ENCODE measurements at regions not wholly inside any gene's neighbourhood (a gene's known extent, or its start where the extent isn't known, plus 50 kb on each side); places are given as distances from the start of the nearest gene placed in this dataset.

DNA sequence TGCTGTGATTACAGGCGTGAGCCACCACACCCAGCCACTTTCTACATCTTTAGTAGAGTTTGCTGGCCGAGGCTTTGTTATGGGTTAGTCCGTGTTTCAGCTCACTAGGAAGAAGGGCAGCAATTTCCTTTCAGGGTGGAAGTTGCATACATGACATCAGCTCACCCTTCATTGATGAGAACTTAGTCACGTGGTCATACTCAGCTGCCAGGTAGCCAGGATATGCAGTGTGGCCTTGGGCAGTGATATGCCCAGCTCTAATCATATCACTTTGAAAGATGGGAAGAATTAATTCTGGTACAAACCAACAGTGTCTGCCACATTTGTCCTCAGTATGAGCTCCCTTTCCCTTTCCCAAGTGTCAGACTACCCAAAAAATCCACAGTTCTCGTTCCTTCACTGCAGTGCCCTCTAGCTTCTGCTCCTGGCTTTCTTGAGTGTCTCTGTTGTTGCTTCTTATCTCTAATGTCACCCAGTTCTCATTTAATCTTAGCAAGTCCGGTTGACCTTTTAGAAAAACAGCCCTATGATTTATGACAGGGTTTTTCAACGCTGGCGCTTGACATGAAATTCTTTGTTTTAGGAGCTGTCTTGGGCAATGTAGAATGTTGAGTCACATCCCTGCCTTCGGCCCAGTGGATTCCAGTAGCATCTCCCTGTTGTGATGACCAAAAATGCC is 108.7 kb upstream of the ITGB1 start:
- Mint-ChIP-seq H3K27ac (ENCODE audit: unreplicated experiment) (no peak overlapping the region), H3K27me3 (ENCODE audit: low read depth) (no peaks in the 10 kb centered on the region), H3K36me3 (ENCODE audit: low read depth) (no peaks in the 10 kb centered on the region), H3K9me3 (peaks cover 11% of the 10 kb centered on the region), H3K4me1 (peaks cover under 1% of the 10 kb centered on the region), H3K4me3 (no peak overlapping the region)
- TF ChIP-seq, protein P1, sequence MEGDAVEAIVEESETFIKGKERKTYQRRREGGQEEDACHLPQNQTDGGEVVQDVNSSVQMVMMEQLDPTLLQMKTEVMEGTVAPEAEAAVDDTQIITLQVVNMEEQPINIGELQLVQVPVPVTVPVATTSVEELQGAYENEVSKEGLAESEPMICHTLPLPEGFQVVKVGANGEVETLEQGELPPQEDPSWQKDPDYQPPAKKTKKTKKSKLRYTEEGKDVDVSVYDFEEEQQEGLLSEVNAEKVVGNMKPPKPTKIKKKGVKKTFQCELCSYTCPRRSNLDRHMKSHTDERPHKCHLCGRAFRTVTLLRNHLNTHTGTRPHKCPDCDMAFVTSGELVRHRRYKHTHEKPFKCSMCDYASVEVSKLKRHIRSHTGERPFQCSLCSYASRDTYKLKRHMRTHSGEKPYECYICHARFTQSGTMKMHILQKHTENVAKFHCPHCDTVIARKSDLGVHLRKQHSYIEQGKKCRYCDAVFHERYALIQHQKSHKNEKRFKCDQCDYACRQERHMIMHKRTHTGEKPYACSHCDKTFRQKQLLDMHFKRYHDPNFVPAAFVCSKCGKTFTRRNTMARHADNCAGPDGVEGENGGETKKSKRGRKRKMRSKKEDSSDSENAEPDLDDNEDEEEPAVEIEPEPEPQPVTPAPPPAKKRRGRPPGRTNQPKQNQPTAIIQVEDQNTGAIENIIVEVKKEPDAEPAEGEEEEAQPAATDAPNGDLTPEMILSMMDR (conservative IDR thresholded peaks at IDR 0.05) = no peak
- DNase-seq (ENCODE audit: low read depth, low spot score) = no peak

GRCh38 chr10:33065111-33065510 is 107.1 kb upstream of the ITGB1 start:
- Mint-ChIP-seq H3K36me3 (ENCODE audit: low read depth) (no peaks in the 10 kb centered on the region), H3K27me3 (ENCODE audit: low read depth) (no peaks in the 10 kb centered on the region), H3K4me1 (no peaks in the 10 kb centered on the region), H3K27ac (ENCODE audit: unreplicated experiment) (no peak overlapping the region), H3K4me3 (no peak overlapping the region), H3K9me3 (peaks cover 4% of the 10 kb centered on the region)
- no peak for DNase-seq (ENCODE audit: low read depth, low spot score)
- TF ChIP-seq, protein P1 (conservative IDR thresholded peaks at IDR 0.05) = no peak

- H3K27me3 Mint-ChIP-seq (ENCODE audit: low read depth) = no peaks in the 10 kb centered on the region
- no peak overlapping the region for H3K27ac Mint-ChIP-seq (ENCODE audit: unreplicated experiment)
- H3K9me3 Mint-ChIP-seq = peaks cover 4% of the 10 kb centered on the region
- no peaks in the 10 kb centered on the region for H3K4me1 Mint-ChIP-seq
- no peak overlapping the region for H3K4me3 Mint-ChIP-seq
- no peaks in the 10 kb centered on the region for H3K36me3 Mint-ChIP-seq (ENCODE audit: low read depth)
- no peak for DNase-seq (ENCODE audit: low read depth, low spot score)
- TF ChIP-seq, protein P1 (conservative IDR thresholded peaks at IDR 0.05) = no peak
These were observed 106.7 kb upstream of the ITGB1 start for GRCh38 chr10:33064706-33065105.

GRCh38 chr10:33057620-33058019 is 99.6 kb upstream of the ITGB1 start:
- no peaks in the 10 kb centered on the region for H3K27me3 Mint-ChIP-seq (ENCODE audit: low read depth)
- H3K27ac Mint-ChIP-seq (ENCODE audit: unreplicated experiment) = no peak overlapping the region
- TF ChIP-seq, protein P1 (conservative IDR thresholded peaks at IDR 0.05) = no peak
- no peaks in the 10 kb centered on the region for H3K36me3 Mint-ChIP-seq (ENCODE audit: low read depth)
- peaks cover under 1% of the 10 kb centered on the region for H3K4me1 Mint-ChIP-seq
- no peak for DNase-seq (ENCODE audit: low read depth, low spot score)
- no peak overlapping the region for H3K4me3 Mint-ChIP-seq
- peaks cover 2% of the 10 kb centered on the region for H3K9me3 Mint-ChIP-seq

GRCh38 chr10:33056828-33057596 is 99.0 kb upstream of the ITGB1 start:
- DNase-seq (ENCODE audit: low read depth, low spot score) = no peak
- Mint-ChIP-seq H3K4me3 (no peak overlapping the region), H3K27me3 (ENCODE audit: low read depth) (no peaks in the 10 kb centered on the region), H3K4me1 (peaks cover 4% of the 10 kb centered on the region), H3K27ac (ENCODE audit: unreplicated experiment) (no peak overlapping the region), H3K36me3 (ENCODE audit: low read depth) (no peaks in the 10 kb centered on the region), H3K9me3 (peaks cover 2% of the 10 kb centered on the region)
- TF ChIP-seq, protein P1 (conservative IDR thresholded peaks at IDR 0.05) = no peak

Measured in neural crest cell (in vitro differentiated cells).